Right lobe of liver (tissue), 6 donors: ENCODE measurements at regions not wholly inside any gene's neighbourhood (a gene's known extent, or its start where the extent isn't known, plus 50 kb on each side); places are given as distances from the start of the nearest gene placed in this dataset.
A peak's percentile ranks its signal among the peaks of the same experiment; 100 is the strongest.

Source experiments
- ATAC-seq, 4 donors: fragments of 200-7000 bp; cut with Tn5 transposase; one replicate each; pipeline ENCODE4 v1.9.1; 2020; ENCODE audit warnings: mild to moderate bottlenecking in 4 of 4, moderate library complexity in 4 of 4
- DNase-seq, 3 donors: peaks; one replicate each; pipeline ENCODE4 v3.0.0-alpha.2; 2020
- H3K27ac ChIP-seq, 3 donors: fragments of 200-600 bp; one replicate each; pipeline ENCODE4 v1.8.0; 2022
- H3K27me3 ChIP-seq, 2 donors: fragments of 200-600 bp; one replicate each; pipeline ENCODE4 v1.8.0; 2022
- H3K36me3 ChIP-seq, 4 donors: fragments of 200-600 bp; sonication (generic) in 1 of 4; one replicate each; pipeline versions ENCODE4 v1.5.1 to v1.8.0; 2017 to 2022; ENCODE audit warnings: control low read depth in 1 of 4
- H3K4me1 ChIP-seq, 4 donors: fragments of 200-600 bp; sonication (generic) in 1 of 4; one replicate each; pipeline versions ENCODE4 v1.5.1 to v1.8.0; 2017 to 2022; ENCODE audit warnings: control low read depth in 1 of 4
- H3K4me3 ChIP-seq, 3 donors: fragments of 200-600 bp; one replicate each; pipeline ENCODE4 v1.8.0; 2022
- H3K9me3 ChIP-seq, 4 donors: fragments of 200-600 bp; sonication (generic) in 1 of 4; one replicate each; pipeline versions ENCODE4 v1.5.1 to v1.8.0; 2017 to 2022; ENCODE audit warnings: control low read depth in 1 of 4
- POLR2A ChIP-seq: fragments of 450-650 bp; IDR thresholded peaks from one replicate; pipeline ENCODE4 v1.6.1; 2017; ENCODE audit warnings: antibody characterized with exemption, mild to moderate bottlenecking
- WGBS: methylation state at CpG from one replicate; pipeline ENCODE4 v1.1.6; 2018; ENCODE audit warnings: low coverage, low lambda C conversion rate; ENCODE audit not compliant: insufficient coverage; ENCODE audit errors: missing lambda C conversion rate; 5-methylcytosine and 5-hydroxymethylcytosine counted together
- intact Hi-C, 2 donors: fragments of 100-400 bp; cut with DNase I; formaldehyde crosslinking; loops; one replicate each; pipeline versions ENCODE4 v1.11.2 to v1.14.1; 2022
- TF ChIP-seq, protein P1 (sequence below), 4 donors: fragments of 200-600 bp in 3 of 4; fragments of 450-650 bp in 1 of 4; IDR thresholded peaks; one replicate each; pipeline versions ENCODE4 v1.5.1 to v1.8.0; 2016 to 2022; ENCODE audit warnings: antibody characterized with exemption in 4 of 4, mild to moderate bottlenecking in 2 of 4
- donor health status: DM: no; HTN: yes; CAD: no.
- donor health status: DM: no; HTN: no; CAD: no.
- donor health status: DM: no; HTN: no; CAD: no.
- donor health status: DM: no; HTN: yes; CAD: no.
- donor health status: DM: no; HTN: yes; CAD: no.

GRCh38 chr17:5788266-5788900 is 204.1 kb upstream of the NLRP1 start:
- Histone ChIP-seq H3K36me3 (no peaks in the 10 kb centered on the region), H3K4me1 (no peaks in the 10 kb centered on the region), H3K4me3 (no peak overlapping the region), H3K9me3 (no peaks in the 10 kb centered on the region), H3K27me3 (no peaks in the 10 kb centered on the region), H3K27ac (no peak overlapping the region)
- DNase-seq (no peak), ATAC-seq (no peak)
- WGBS, result 77% methylated on average over 5 of the region's 6 CpGs
- TF ChIP-seq, protein P1, sequence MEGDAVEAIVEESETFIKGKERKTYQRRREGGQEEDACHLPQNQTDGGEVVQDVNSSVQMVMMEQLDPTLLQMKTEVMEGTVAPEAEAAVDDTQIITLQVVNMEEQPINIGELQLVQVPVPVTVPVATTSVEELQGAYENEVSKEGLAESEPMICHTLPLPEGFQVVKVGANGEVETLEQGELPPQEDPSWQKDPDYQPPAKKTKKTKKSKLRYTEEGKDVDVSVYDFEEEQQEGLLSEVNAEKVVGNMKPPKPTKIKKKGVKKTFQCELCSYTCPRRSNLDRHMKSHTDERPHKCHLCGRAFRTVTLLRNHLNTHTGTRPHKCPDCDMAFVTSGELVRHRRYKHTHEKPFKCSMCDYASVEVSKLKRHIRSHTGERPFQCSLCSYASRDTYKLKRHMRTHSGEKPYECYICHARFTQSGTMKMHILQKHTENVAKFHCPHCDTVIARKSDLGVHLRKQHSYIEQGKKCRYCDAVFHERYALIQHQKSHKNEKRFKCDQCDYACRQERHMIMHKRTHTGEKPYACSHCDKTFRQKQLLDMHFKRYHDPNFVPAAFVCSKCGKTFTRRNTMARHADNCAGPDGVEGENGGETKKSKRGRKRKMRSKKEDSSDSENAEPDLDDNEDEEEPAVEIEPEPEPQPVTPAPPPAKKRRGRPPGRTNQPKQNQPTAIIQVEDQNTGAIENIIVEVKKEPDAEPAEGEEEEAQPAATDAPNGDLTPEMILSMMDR (IDR thresholded peaks at IDR 0.05), result no peak
- no peak for TF ChIP-seq POLR2A
- intact Hi-C loops, result no loop called here

- H3K9me3 ChIP-seq, result no peaks in the 10 kb centered on the region
- 76% methylated on average over 5 of the region's 15 CpGs for WGBS
- no peaks in the 10 kb centered on the region for H3K27me3 ChIP-seq
- TF ChIP-seq, protein P1 (IDR thresholded peaks at IDR 0.05), result no peak
- TF ChIP-seq POLR2A, result no peak
- no peaks in the 10 kb centered on the region for H3K36me3 ChIP-seq
- DNase-seq, result no peak
- H3K4me1 ChIP-seq, result no peaks in the 10 kb centered on the region
- H3K27ac ChIP-seq, result no peak overlapping the region
- ATAC-seq, result no peak
- H3K4me3 ChIP-seq, result no peak overlapping the region
- intact Hi-C loops, result no loop called here
These were observed 205.2 kb upstream of the NLRP1 start for GRCh38 chr17:5789528-5789927.

DNA sequence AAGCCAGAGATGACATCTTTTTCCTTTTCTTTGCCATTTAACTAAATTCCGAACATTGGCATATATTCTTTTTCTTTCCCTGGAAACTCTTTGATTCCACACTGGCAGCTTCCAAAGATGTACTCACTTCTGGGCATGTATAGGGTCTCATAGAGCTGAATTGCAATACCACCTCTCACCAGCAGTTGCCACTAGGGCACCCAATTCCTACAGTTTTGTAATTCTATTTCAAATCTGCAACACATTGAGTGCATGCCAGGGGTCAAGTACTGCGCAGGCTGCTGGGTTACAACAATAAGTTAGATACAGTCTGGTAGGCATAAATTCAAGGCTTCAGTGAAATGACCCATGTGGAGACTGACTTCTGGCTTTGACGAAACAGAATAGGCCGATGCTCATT is 208.8 kb upstream of the NLRP1 start:
- H3K27me3 ChIP-seq, result no peaks in the 10 kb centered on the region
- no peaks in the 10 kb centered on the region for H3K36me3 ChIP-seq
- no peak overlapping the region for H3K27ac ChIP-seq
- no peak overlapping the region for H3K4me3 ChIP-seq
- TF ChIP-seq POLR2A, result no peak
- TF ChIP-seq, protein P1 (IDR thresholded peaks at IDR 0.05), result no peak
- intact Hi-C loops, result loop anchor here in 1 of 2 donors (10.0 kb wide), 1 partner anchor 252 kb away; no protein-coding TSS in a partner anchor
- H3K4me1 ChIP-seq, result no peaks in the 10 kb centered on the region
- 90% methylated on average over 4 of the region's 4 CpGs for WGBS
- DNase-seq (no peak), ATAC-seq (no peak)
- no peaks in the 10 kb centered on the region for H3K9me3 ChIP-seq

- Histone ChIP-seq H3K27ac (no peak overlapping the region), H3K27me3 (no peaks in the 10 kb centered on the region), H3K4me3 (no peak overlapping the region), H3K4me1 (no peaks in the 10 kb centered on the region), H3K36me3 (no peaks in the 10 kb centered on the region), H3K9me3 (no peaks in the 10 kb centered on the region)
- 29% methylated on average over 1 of the region's 2 CpGs for WGBS
- TF ChIP-seq, protein P1 (IDR thresholded peaks at IDR 0.05), result peak in 2 of 4 donors; percentile 10 to 40
- no peak for TF ChIP-seq POLR2A
- no peak for DNase-seq
- peak in 1 of 4 donors; percentile 48 for ATAC-seq
- intact Hi-C loops, result loop anchor here in 1 of 2 donors (10.0 kb wide), 1 partner anchor 251 kb away; no protein-coding TSS in a partner anchor
These were observed 209.6 kb upstream of the NLRP1 start for GRCh38 chr17:5793899-5794298.
